OCI-LY7 (cell line): ENCODE measurements at regions not wholly inside any gene's neighbourhood (a gene's known extent, or its start where the extent isn't known, plus 50 kb on each side); places are given as distances from the start of the nearest gene placed in this dataset.

Source experiments
- BruUV-seq: library from RNA; stranded (reverse); fragments of 400-500 nt; replicated peaks from 2 replicates; lab custom pipeline; 2021; lab: Mats Ljungman, UMichigan
- CTCF ChIA-PET: fragments of 300-600 bp; sonication (Branson Sonifier 250); formaldehyde crosslinking; loops from one replicate; lab custom pipeline; 2022; ENCODE audit warnings: antibody characterized with exemption; ENCODE audit not compliant: unreplicated experiment; lab: Charles Lee
- POLR2A ChIA-PET: fragments of 300-600 bp; sonication (Branson Sonifier 250); formaldehyde crosslinking; loops from one replicate; lab custom pipeline; 2022; ENCODE audit warnings: antibody characterized with exemption; lab: Charles Lee
- DNase-seq: peaks from one replicate; pipeline ENCODE4 v3.0.0-alpha.2; 2015; ENCODE audit warnings: low spot score
- H2AFZ ChIP-seq: fragments of 200-600 bp; sonication (generic), shearing (Covaris generic); 2 replicates; pipeline ENCODE4 v1.6.1; 2014; ENCODE audit warnings: mild to moderate bottlenecking, antibody characterized with exemption, low read length, moderate library complexity
- H3K27ac ChIP-seq: fragments of 200-600 bp; sonication (generic); 2 replicates; pipeline ENCODE4 v1.5.1; 2014; ENCODE audit warnings: mixed run types, low read depth, mild to moderate bottlenecking, moderate library complexity, low read length, inconsistent platforms; ENCODE audit not compliant: poor library complexity, severe bottlenecking
- H3K36me3 ChIP-seq: fragments of 200-600 bp; sonication (generic); 2 replicates; pipeline ENCODE4 v1.6.1; 2014; ENCODE audit warnings: mild to moderate bottlenecking, antibody characterized with exemption, low read length, moderate library complexity, mixed read lengths; ENCODE audit not compliant: insufficient read depth
- H3K4me1 ChIP-seq: fragments of 200-600 bp; sonication (generic); 2 replicates; pipeline ENCODE4 v1.5.1; 2014; ENCODE audit warnings: mild to moderate bottlenecking, low read length; ENCODE audit not compliant: insufficient read depth, poor library complexity, severe bottlenecking
- H3K4me2 ChIP-seq: fragments of 200-600 bp; sonication (generic); 2 replicates; pipeline ENCODE4 v1.6.1; 2014; ENCODE audit warnings: mild to moderate bottlenecking, low read length
- H3K4me3 ChIP-seq: fragments of 200-600 bp; sonication (generic); 2 replicates; pipeline ENCODE4 v1.5.1; 2014; ENCODE audit warnings: mild to moderate bottlenecking, low read depth, low read length; ENCODE audit not compliant: poor library complexity, severe bottlenecking
- H3K79me2 ChIP-seq: fragments of 200-600 bp; sonication (generic); 2 replicates; pipeline ENCODE4 v1.6.1; 2016; ENCODE audit warnings: low read depth, mild to moderate bottlenecking, low read length, moderate library complexity, mixed read lengths; ENCODE audit not compliant: insufficient read depth
- H3K9me2 ChIP-seq: fragments of 200-600 bp; sonication (generic); 2 replicates; pipeline ENCODE4 v1.6.1; 2016; ENCODE audit warnings: mild to moderate bottlenecking, low read length, mixed read lengths; ENCODE audit not compliant: insufficient read depth
- H3K9me3 ChIP-seq: fragments of 200-600 bp; sonication (generic); 2 replicates; pipeline ENCODE4 v1.6.1; 2014; ENCODE audit warnings: mild to moderate bottlenecking, mixed run types, low read length, mixed read lengths
- H4K20me1 ChIP-seq: fragments of 200-600 bp; sonication (generic); 2 replicates; pipeline ENCODE4 v1.6.1; 2014; ENCODE audit warnings: mild to moderate bottlenecking, antibody characterized with exemption, low read length, moderate library complexity, mixed read lengths; ENCODE audit not compliant: insufficient read depth
- CTCF ChIP-seq: fragments of 200-600 bp; sonication (generic); conservative IDR thresholded peaks from 2 replicates; pipeline ENCODE4 v1.5.1; 2014; ENCODE audit warnings: mild to moderate bottlenecking, antibody characterized with exemption, low read length, moderate library complexity, mixed read lengths
- EZH2phosphoT487 ChIP-seq: fragments of 200-600 bp; sonication (generic); IDR thresholded peaks from 2 replicates; pipeline ENCODE4 v1.6.1; 2018; ENCODE audit warnings: low read depth, borderline replicate concordance, mild to moderate bottlenecking, mixed run types, antibody characterized with exemption, low read length, moderate library complexity, mixed read lengths
- intact Hi-C: fragments of 100-400 bp; cut with micrococcal nuclease; formaldehyde crosslinking; loops from one replicate; pipeline ENCODE4 v1.10.0; 2022; ENCODE audit not compliant: unreplicated experiment

GRCh38 chr3:152556731-152557254 is 278.1 kb upstream of the P2RY1 start:
- ChIA-PET POLR2A (no interaction called here), CTCF (no interaction called here)
- no peaks in the 10 kb centered on the region for H4K20me1 ChIP-seq
- no peak overlapping the region for H2AFZ ChIP-seq
- intact Hi-C loops = no loop called here
- no peaks in the 10 kb centered on the region for H3K36me3 ChIP-seq
- H3K9me2 ChIP-seq = no peaks in the 10 kb centered on the region
- H3K4me1 ChIP-seq = no peaks in the 10 kb centered on the region
- H3K4me2 ChIP-seq = no peak overlapping the region
- no peak overlapping the region for H3K27ac ChIP-seq
- TF ChIP-seq EZH2phosphoT487 (no peak), CTCF (no peak)
- no peaks in the 10 kb centered on the region for H3K79me2 ChIP-seq
- DNase-seq = no peak
- H3K4me3 ChIP-seq = no peak overlapping the region
- no peaks in the 10 kb centered on the region for H3K9me3 ChIP-seq
- BruUV-seq = no TSS peak

GRCh38 chr3:152557302-152557999 is 277.5 kb upstream of the P2RY1 start:
- no peaks in the 10 kb centered on the region for H3K9me2 ChIP-seq
- no peaks in the 10 kb centered on the region for H3K36me3 ChIP-seq
- ChIA-PET POLR2A (no interaction called here), CTCF (no interaction called here)
- intact Hi-C loops = no loop called here
- no peaks in the 10 kb centered on the region for H3K9me3 ChIP-seq
- no peak overlapping the region for H2AFZ ChIP-seq
- no peak for DNase-seq
- no peak for TF ChIP-seq EZH2phosphoT487
- no peak for TF ChIP-seq CTCF
- H4K20me1 ChIP-seq = no peaks in the 10 kb centered on the region
- H3K4me2 ChIP-seq = no peak overlapping the region
- H3K4me1 ChIP-seq = no peaks in the 10 kb centered on the region
- BruUV-seq = no TSS peak
- no peak overlapping the region for H3K4me3 ChIP-seq
- no peak overlapping the region for H3K27ac ChIP-seq
- H3K79me2 ChIP-seq = no peaks in the 10 kb centered on the region

- BruUV-seq = no TSS peak
- H3K4me2 ChIP-seq = no peak overlapping the region
- H3K4me1 ChIP-seq = no peaks in the 10 kb centered on the region
- H3K27ac ChIP-seq = no peak overlapping the region
- H2AFZ ChIP-seq = no peak overlapping the region
- no peaks in the 10 kb centered on the region for H3K36me3 ChIP-seq
- no peaks in the 10 kb centered on the region for H4K20me1 ChIP-seq
- ChIA-PET POLR2A (no interaction called here), CTCF (no interaction called here)
- intact Hi-C loops = no loop called here
- DNase-seq = no peak
- no peak for TF ChIP-seq CTCF
- TF ChIP-seq EZH2phosphoT487 = no peak
- no peaks in the 10 kb centered on the region for H3K9me2 ChIP-seq
- H3K79me2 ChIP-seq = no peaks in the 10 kb centered on the region
- H3K4me3 ChIP-seq = no peak overlapping the region
- H3K9me3 ChIP-seq = no peaks in the 10 kb centered on the region
Measured at GRCh38 chr3:152558386-152558785, 276.5 kb upstream of the P2RY1 start.
